NCI-H82 treated with DMSO at 0.1 percent for 48 hours (cell line): ENCODE measurements at regions not wholly inside any gene's neighbourhood (a gene's known extent, or its start where the extent isn't known, plus 50 kb on each side); places are given as distances from the start of the nearest gene placed in this dataset.
"Not testable (repeated sequence)": the region's sequence is repeated elsewhere in the genome, so short reads cannot be mapped to it uniquely, and the experiment has no call there.

Experiments
- DNase-seq: peaks from one replicate; lab custom pipeline; 2025; ENCODE audit not compliant: unreplicated experiment; lab: John Stamatoyannopoulos, UW

DNA sequence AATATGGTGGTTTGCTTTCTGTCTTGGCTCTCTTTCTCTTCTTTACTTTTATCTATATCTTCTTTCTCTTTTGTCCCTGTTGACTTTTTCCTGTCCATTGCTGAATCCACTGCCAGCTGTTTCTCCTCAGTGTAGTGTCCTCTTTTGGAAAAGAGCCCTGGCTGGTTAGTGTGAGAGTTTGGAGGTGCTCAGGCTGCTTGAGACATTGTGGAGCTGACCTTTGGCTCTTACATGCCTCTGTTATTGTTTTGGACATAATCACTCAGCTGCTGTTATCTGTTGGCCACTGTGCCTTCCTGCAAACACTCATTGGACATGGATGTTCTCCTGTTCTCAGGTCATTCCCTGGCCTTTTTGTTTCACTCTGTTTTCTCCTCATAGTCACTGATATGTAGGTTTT lies 295.4 kb upstream of the RIOK2 start:
- DNase-seq: no peak

- DNase-seq: no peak
Measured at GRCh38 chr5:97480313-97480712, 297.3 kb upstream of the RIOK2 start.

- no peak for DNase-seq
Measured at GRCh38 chr5:97488126-97488668, 305.1 kb upstream of the RIOK2 start.

GRCh38 chr5:97489010-97489840 lies 306.2 kb upstream of the RIOK2 start:
- DNase-seq: no peak

DNA sequence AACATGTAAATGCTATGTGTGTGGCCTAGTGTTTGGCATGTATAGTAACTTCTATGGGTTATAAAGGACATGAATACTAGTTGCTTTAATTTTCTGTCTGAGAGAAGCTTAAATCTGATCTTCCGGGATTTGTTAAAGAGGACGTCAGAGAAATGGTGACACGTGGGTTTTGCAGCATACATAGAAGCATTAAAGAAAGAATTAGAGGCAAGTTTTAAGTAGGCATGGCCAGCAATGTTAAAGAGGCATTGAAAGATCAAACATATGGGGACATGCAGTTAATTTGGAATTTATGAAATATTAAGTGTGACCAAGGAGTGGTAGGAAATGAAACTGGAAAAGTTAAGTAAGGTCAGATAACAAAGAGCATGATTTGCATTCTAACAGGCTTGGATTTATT lies 311.4 kb upstream of the RIOK2 start:
- no peak for DNase-seq

- DNase-seq: no peak
Measured at GRCh38 chr5:97495301-97495700, 312.3 kb upstream of the RIOK2 start.

- no peak for DNase-seq
Measured at GRCh38 chr5:97496037-97496436, 313.0 kb upstream of the RIOK2 start.

DNA sequence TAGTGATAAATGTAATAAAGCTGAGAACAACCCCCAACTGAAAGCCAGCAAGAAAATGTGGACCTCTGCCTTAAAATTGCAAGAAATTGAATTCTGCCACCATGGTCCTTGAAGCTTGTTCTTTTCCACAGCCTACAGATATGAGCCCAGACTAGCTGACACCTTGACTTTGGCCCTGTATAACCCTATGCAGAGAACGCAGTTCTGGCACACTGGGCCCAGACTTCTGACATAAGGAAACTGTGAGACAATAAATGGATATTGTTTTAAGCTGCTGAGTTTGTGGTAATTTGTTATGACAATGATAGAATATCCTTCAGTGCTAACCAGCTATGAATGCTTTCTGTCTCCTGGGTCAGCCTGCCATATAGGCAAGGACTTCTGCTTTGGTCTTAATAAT lies 315.6 kb upstream of the RIOK2 start:
- DNase-seq: no peak

GRCh38 chr5:97499605-97500004 lies 316.6 kb upstream of the RIOK2 start:
- DNase-seq: no peak

DNA sequence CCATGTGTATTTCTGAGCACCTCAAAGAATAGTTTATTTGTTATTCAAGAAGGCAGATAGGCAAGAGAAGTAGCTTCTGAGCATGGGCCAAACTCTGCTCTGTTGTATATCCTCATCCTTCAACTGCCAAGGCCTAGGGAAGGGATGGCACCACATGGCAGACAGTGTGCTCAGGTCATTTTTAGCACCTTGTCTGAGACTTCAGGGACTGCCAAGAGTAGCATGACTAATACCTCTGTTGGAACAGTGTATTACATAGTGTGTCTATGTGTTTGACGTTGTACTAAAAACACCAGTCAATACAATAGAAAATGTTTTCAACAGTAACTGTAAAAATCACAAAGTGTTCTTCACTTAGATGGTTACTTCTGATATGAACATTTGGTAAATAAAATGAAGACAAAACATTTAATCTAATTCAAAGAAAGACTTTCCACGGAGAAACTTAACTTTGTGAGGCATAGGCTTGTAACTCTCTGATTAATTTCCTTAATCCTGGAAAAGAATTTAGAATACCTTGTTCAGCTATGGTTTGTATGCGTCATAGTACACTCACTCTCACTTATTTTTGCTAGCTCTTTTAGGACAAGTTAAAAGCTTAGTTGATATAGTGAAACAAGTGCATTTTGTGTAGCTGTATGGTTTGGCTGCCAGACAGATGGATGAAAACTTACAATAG lies 318.4 kb upstream of the RIOK2 start:
- no peak for DNase-seq

DNA sequence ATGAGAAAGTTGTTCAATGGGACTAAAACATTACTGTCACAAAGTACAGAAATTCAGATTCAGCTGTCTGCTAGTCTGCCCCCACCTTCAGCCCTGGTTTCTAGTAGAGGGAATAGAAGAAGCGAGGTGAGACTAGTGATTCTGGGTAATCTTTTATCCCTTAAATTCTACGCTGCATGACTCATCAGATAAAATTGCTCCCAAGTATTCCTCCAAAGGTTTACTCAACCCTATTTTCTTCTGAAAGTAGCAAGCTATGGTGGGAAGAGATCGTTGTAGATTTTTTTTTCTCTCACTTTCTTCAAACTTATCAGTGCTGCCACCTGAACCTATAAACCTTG lies 318.9 kb upstream of the RIOK2 start:
- DNase-seq: no peak

DNA sequence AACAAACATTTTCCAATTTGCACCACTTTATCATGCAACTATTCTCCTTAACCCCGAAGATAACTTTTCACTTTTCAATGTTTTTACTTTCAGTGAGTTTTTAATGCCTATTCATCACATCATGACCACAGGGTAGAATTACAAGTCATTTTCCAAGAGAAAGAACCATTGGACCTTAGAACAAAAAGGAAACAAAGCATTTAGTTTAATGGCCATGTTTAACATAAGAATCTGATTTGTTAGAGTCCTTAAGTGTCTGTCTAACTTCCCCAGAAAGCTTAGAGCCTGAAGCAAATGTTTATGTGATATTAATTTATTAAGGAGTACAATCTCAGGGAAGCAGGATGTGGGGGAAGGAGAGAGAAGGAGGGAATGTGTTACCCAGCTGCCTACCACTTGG lies 325.8 kb upstream of the RIOK2 start:
- DNase-seq: no peak

GRCh38 chr5:97519565-97519964 lies 336.5 kb upstream of the RIOK2 start:
- DNase-seq: not testable (repeated sequence)

- not testable (repeated sequence) for DNase-seq
Measured at GRCh38 chr5:97523336-97523735, 340.3 kb upstream of the RIOK2 start.

DNA sequence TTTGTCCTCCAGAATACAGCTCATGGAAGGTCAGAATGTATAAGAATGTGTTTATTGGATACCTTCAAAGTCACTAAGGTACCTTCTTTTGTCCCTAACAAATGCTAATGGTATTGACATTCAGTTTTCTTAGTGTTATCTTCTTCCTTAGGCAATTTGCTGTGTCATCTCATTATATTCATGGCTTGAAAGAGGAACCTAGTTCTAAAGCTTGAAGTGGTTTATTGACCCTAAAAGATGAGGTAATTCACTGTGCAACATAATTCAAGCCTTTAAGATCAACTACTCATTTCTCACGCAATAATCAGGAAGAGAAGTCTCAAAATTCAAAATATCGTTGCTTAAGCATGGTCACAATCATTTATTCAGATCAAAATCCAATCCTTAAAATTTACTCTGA lies 342.7 kb upstream of the RIOK2 start:
- DNase-seq: no peak

GRCh38 chr5:97528941-97529340 lies 345.9 kb upstream of the RIOK2 start:
- peak; percentile 66 for DNase-seq

DNA sequence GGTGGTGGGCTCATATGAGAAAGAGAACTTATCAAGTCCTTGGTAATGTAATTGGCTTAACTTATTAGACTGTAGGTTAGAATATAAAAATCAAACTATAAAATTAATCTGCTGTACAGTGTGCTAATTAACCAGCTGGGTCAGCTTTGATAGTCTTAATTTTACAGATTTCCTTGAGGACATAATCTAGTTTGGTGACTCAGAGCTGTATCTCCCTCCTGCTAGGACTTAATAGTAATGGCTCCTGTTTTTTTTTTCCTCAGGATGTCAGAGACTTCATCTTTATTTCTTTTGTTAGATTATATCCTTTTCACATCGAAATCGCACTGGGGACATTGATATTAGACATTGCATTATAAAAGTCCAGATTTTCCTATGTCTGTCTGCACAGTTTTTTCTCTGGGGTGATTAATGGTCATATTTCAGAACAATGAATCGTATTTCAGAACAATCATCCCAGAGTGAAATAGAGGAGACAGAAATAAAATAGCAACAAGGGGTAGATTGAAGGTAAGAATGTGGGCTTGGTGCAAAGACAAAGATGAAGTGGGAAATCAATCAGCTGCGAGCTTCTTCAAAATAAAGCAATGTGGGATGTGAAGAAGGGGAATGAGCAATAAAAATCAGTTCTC lies 346.4 kb upstream of the RIOK2 start:
- peak; percentile 66 for DNase-seq

DNA sequence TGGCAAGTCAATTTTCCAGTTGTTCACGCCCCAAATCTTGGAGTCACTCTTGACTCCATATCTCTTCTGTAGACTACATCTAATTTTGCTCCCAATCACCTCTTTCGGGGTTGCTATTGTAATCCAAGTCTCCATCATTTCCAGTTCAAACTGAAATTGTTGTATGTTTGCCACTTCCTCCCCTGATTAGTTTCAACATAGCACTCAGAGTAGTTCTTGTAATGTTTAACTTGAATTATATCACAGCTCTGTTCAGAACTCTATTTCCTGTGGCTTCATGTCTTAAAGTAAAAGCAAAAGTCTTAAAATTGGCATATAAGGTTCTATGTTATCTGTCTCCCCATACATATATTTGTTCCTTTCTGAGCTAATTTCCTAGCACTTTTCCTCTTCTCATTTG lies 348.5 kb upstream of the RIOK2 start:
- no peak for DNase-seq

GRCh38 chr5:97534166-97534565 lies 351.1 kb upstream of the RIOK2 start:
- DNase-seq: peak; percentile 31

DNA sequence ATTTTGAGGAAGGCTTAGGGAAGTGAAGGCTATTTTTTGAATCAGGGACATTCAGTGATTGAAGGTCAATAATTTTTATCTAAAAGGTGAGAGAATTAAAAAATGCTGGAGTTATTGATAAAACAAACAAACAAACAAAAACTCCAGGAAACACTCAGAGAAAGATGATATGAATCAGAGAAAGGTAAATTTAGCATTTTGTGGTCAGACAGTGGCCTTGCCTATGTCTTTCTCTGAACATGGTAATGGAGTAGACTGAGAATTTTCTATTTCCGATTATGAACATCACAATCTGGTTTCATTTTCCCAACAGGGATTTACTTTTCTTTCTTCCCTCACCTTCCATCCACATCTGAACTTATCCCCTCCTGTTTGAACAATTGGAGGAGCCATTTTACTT lies 353.6 kb upstream of the RIOK2 start:
- DNase-seq: no peak

DNA sequence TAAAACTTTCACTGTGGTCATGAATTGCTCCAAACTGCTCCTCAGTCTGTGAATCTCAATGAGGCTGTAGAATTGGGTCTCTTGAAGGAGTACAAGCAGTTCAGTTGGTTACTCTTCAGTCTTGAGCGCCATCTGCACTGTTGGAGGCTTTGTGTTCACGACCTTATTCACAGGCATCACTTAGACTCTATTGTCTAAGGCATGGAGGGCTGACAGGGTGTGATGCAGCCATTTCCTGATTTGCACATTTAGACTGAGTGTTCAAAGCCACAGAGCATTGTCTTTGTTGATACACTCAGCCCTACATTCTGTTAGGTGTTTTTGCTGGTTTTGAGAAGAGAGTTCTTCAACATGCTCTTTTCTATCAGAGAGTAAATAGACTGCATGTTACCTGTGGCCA lies 355.9 kb upstream of the RIOK2 start:
- DNase-seq: no peak

DNA sequence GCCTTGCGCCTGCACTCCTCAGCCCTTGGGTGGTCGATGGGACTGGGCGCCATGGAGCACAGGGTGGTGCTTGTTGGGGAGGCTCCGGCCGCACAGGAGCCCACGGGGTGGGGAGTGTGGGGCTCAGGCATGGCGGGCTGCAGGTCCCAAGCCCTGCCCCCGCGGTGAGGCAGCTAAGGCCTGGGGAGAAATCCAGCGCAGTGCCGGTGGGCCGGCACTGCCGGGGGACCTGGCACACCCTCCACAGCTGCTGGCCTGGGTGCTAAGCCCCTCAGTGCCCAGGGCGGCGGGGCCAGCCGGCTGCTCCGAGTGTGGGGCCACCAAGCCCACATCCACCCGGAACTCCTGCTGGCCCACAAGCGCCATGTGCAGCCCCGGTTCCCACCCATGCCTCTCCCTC lies 358.8 kb upstream of the RIOK2 start:
- no peak for DNase-seq
